HFFc6 (cell line): ENCODE measurements at regions not wholly inside any gene's neighbourhood (a gene's known extent, or its start where the extent isn't known, plus 50 kb on each side); places are given as distances from the start of the nearest gene placed in this dataset.

ENCODE experiments used
- DNase-seq: peaks from one replicate; pipeline ENCODE4 v3.0.0-alpha.2; 2018
- H3K27ac Mint-ChIP-seq: 2 replicates; pipeline ENCODE4 v1.8.0; 2020; ENCODE audit warnings: mild to moderate bottlenecking, mixed read lengths
- H3K27me3 Mint-ChIP-seq: 2 replicates; pipeline ENCODE4 v1.8.0; 2021; ENCODE audit warnings: mild to moderate bottlenecking, moderate library complexity, mixed read lengths; ENCODE audit not compliant: insufficient read depth
- H3K36me3 Mint-ChIP-seq: 2 replicates; pipeline ENCODE4 v1.8.0; 2021; ENCODE audit warnings: low read depth, mixed read lengths
- H3K4me1 Mint-ChIP-seq: 2 replicates; pipeline ENCODE4 v1.8.0; 2020; ENCODE audit warnings: low read depth, mixed read lengths
- H3K4me3 Mint-ChIP-seq: 2 replicates; pipeline ENCODE4 v1.8.0; 2020; ENCODE audit warnings: mild to moderate bottlenecking, moderate library complexity, mixed read lengths
- H3K9me3 Mint-ChIP-seq: 2 replicates; pipeline ENCODE4 v1.8.0; 2020; ENCODE audit warnings: mild to moderate bottlenecking, mixed read lengths
- TF ChIP-seq, protein P1 (sequence below): fragments of 200-600 bp; sonication (generic); IDR thresholded peaks from 2 replicates; pipeline ENCODE4 v1.5.0; 2021; ENCODE audit warnings: antibody characterized with exemption, mild to moderate bottlenecking

DNA sequence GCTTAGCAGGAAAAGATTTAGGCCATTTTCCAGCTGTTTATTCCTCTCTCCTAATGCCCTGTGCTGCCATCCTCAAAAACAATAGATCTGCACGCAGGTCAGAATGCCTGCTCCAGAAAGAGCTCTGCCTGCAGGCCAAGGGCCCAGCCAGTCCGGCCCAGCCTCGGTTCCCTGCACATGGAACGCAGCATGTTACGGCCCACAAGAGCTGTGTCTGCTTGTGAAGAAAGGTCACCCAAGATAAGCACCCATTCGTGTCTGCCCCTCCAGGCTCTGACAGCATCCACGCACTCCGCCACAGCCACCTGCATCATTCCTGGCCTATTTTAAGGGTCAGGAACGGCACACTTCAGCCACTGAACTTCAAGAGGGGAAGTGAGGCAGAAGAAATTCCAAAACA is 152.2 kb downstream of the SPATA19 start:
- Mint-ChIP-seq H3K4me3 (no peak overlapping the region), H3K27me3 (no peaks in the 10 kb centered on the region; the same call in 1 of the 2 replicates), H3K9me3 (peaks cover 74% of the 10 kb centered on the region), H3K36me3 (no peaks in the 10 kb centered on the region), H3K4me1 (no peaks in the 10 kb centered on the region), H3K27ac (no peak overlapping the region)
- TF ChIP-seq, protein P1, sequence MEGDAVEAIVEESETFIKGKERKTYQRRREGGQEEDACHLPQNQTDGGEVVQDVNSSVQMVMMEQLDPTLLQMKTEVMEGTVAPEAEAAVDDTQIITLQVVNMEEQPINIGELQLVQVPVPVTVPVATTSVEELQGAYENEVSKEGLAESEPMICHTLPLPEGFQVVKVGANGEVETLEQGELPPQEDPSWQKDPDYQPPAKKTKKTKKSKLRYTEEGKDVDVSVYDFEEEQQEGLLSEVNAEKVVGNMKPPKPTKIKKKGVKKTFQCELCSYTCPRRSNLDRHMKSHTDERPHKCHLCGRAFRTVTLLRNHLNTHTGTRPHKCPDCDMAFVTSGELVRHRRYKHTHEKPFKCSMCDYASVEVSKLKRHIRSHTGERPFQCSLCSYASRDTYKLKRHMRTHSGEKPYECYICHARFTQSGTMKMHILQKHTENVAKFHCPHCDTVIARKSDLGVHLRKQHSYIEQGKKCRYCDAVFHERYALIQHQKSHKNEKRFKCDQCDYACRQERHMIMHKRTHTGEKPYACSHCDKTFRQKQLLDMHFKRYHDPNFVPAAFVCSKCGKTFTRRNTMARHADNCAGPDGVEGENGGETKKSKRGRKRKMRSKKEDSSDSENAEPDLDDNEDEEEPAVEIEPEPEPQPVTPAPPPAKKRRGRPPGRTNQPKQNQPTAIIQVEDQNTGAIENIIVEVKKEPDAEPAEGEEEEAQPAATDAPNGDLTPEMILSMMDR = no peak
- no peak for DNase-seq

DNA sequence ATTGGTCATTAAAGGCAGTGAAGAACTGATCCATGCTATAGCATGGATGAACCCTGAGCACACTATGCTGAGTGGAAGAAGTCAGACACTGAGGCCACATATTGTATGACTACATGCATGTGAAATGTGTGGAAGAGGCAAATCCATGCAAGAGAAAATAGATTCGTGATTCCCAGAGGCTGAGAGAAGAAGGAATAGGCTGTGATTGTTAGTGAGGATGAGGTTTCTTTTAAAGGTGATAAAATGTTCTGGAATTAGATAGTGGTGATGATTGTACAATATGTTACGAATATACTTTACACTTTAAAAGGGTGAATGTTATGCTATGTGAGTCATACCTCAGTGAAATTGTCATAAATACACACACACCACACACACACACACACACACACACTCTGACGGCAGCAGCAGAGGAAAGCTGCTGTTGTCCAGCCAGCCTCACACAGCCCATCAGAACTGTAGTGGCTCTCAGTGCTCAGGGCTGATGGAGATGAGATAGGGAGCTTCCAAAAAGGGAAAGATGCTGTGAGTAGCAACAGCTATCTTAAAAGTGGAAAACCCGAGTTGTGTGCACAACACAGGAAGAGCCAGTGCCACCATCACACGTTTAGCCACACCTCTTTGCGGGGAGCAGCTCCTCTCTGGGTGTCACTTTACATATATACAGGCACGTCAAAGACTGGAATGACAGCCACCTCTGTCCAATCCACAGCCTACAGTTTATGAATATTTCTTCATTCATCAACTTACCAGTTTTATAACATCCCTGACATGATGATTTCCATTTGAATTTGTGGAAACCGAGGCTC is 153.0 kb downstream of the SPATA19 start:
- no peak overlapping the region for H3K27ac Mint-ChIP-seq
- no peaks in the 10 kb centered on the region for H3K4me1 Mint-ChIP-seq
- H3K27me3 Mint-ChIP-seq = no peaks in the 10 kb centered on the region; the same call in 1 of the 2 replicates
- no peak for DNase-seq
- H3K9me3 Mint-ChIP-seq = peaks cover 75% of the 10 kb centered on the region
- H3K4me3 Mint-ChIP-seq = no peak overlapping the region
- TF ChIP-seq, protein P1 = no peak
- H3K36me3 Mint-ChIP-seq = no peaks in the 10 kb centered on the region

DNA sequence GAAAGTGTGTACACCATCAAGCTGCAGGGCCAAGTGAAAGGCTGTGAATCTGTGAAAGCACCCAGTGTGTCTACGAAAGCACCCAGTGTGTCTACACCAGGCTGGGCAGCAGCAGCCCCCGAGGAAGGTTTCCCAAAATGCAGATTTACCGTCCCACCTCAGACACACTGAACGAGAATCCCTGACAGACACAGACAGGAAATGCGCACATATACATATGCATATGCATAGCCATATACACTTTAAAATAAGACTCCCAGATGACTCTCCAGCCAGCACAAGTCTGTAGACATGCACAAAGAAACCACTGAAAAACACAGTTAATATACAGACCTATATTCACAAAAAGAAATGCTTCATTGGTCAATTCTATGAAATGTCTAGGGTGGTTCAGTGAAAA is 155.5 kb upstream of the OPCML start:
- H3K9me3 Mint-ChIP-seq = peaks cover 63% of the 10 kb centered on the region
- TF ChIP-seq, protein P1 = no peak
- H3K27me3 Mint-ChIP-seq = peaks cover 3% of the 10 kb centered on the region; the same call in 1 of the 2 replicates

DNA sequence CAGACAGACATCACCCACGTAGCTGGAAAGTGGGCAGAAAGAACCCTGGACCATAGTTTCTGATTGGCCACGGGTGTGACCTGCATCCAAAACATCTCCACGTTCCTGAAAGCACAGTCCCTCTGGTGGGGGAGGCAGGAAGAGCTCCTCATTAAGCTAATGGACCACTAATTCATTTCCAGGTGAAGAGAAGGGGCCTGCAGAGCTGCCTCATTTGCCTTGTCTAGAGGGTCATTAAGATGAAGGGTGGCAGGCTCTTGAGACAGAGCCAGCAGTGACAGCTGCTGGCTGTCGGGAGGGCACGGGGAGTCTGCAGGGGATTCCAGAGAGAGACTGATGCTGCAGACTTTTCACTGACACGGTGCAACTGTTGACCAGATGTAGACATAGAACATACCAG is 149.6 kb upstream of the OPCML start:
- Mint-ChIP-seq H3K36me3 (peaks cover 4% of the 10 kb centered on the region; the same call in 1 of the 2 replicates), H3K4me3 (no peak overlapping the region), H3K9me3 (peaks cover 58% of the 10 kb centered on the region), H3K27me3 (peaks cover under 1% of the 10 kb centered on the region; the same call in 1 of the 2 replicates), H3K27ac (no peak overlapping the region), H3K4me1 (no peaks in the 10 kb centered on the region)
- TF ChIP-seq, protein P1 = no peak
- no peak for DNase-seq

More for the DNA sequence above, 155.5 kb upstream of the OPCML start:
- H3K36me3 Mint-ChIP-seq = no peaks in the 10 kb centered on the region
- no peak overlapping the region for H3K4me3 Mint-ChIP-seq
- DNase-seq = no peak
- no peak overlapping the region for H3K27ac Mint-ChIP-seq
- no peaks in the 10 kb centered on the region for H3K4me1 Mint-ChIP-seq

DNA sequence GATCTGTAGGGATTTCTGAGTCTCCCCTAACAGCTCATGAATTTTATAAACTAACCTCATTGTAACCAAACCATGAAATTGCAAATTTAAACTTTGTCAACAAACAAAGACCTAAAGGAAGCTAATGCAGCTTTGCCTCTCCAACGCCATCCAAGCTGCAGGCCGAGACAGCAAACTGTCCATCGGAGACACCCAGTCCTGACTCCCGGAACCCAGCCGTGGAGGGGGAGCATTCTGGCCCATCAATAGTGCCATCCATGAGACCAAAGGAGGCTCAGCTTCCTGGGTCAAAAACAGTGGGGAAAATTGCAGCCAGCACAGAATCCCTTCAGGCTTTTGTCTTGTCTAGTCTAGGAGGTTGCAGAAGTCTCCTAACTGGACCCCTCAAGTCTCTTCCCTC is 147.6 kb upstream of the OPCML start:
- Mint-ChIP-seq H3K9me3 (peaks cover 68% of the 10 kb centered on the region), H3K4me3 (no peak overlapping the region), H3K36me3 (peaks cover 4% of the 10 kb centered on the region; the same call in 1 of the 2 replicates), H3K27me3 (no peaks in the 10 kb centered on the region; the same call in 1 of the 2 replicates), H3K27ac (no peak overlapping the region), H3K4me1 (no peaks in the 10 kb centered on the region)
- no peak for DNase-seq
- TF ChIP-seq, protein P1 = no peak
